ENCODE measurements at regions not wholly inside any gene's neighbourhood (a gene's known extent, or its start where the extent isn't known, plus 50 kb on each side); places are given as distances from the start of the nearest gene placed in this dataset.

GRCh38 chr3:106643684-106644161 lies 733.5 kb upstream of the CCDC54 start:
- Histone ChIP-seq H3K9ac (ENCODE audit: low read depth, low read length) (no peak overlapping the region), H3K9me3 (ENCODE audit: insufficient read depth, low read length, severe bottlenecking) (no peaks in the 10 kb centered on the region), H3K4me2 (ENCODE audit: insufficient read depth, low read length) (no peak overlapping the region), H3K27ac (ENCODE audit: low read length) (no peak overlapping the region), H3K79me2 (ENCODE audit: insufficient read depth, low read length) (no peaks in the 10 kb centered on the region), H3K36me3 (ENCODE audit: insufficient read depth, low read length) (no peaks in the 10 kb centered on the region), H3K4me1 (ENCODE audit: insufficient read depth, low read length) (no peaks in the 10 kb centered on the region), H2AFZ (ENCODE audit: low read depth, low read length) (no peak overlapping the region), H4K20me1 (ENCODE audit: insufficient read depth, low read length) (no peaks in the 10 kb centered on the region), H3K27me3 (ENCODE audit: insufficient read depth, low read length, poor library complexity) (no peaks in the 10 kb centered on the region), H3K4me3 (ENCODE audit: low read depth in 1 of 2, low read length in 2 of 2) (no peak overlapping the region)
- no peak for TF ChIP-seq CTCF (IDR thresholded peaks at IDR 0.05; ENCODE audit: borderline replicate concordance, extremely low read depth, low read length, poor library complexity, severe bottlenecking)
- no peak for TF ChIP-seq EZH2 (IDR thresholded peaks at IDR 0.05; ENCODE audit: borderline replicate concordance, low read depth, low read length, severe bottlenecking)
- no peak for DNase-seq
- ATAC-seq (ENCODE audit: insufficient read depth, low read depth), result no peak

GRCh38 chr3:106673926-106674569 lies 703.2 kb upstream of the CCDC54 start:
- Histone ChIP-seq H3K4me1 (ENCODE audit: insufficient read depth, low read length) (no peaks in the 10 kb centered on the region), H3K27ac (ENCODE audit: low read length) (no peak overlapping the region), H3K4me3 (ENCODE audit: low read depth in 1 of 2, low read length in 2 of 2) (no peak overlapping the region), H2AFZ (ENCODE audit: low read depth, low read length) (no peak overlapping the region), H4K20me1 (ENCODE audit: insufficient read depth, low read length) (no peaks in the 10 kb centered on the region), H3K9me3 (ENCODE audit: insufficient read depth, low read length, severe bottlenecking) (no peaks in the 10 kb centered on the region), H3K36me3 (ENCODE audit: insufficient read depth, low read length) (no peaks in the 10 kb centered on the region), H3K9ac (ENCODE audit: low read depth, low read length) (no peak overlapping the region), H3K27me3 (ENCODE audit: insufficient read depth, low read length, poor library complexity) (no peaks in the 10 kb centered on the region), H3K79me2 (ENCODE audit: insufficient read depth, low read length) (no peaks in the 10 kb centered on the region), H3K4me2 (ENCODE audit: insufficient read depth, low read length) (no peak overlapping the region)
- ATAC-seq (ENCODE audit: insufficient read depth, low read depth) (no peak), DNase-seq (no peak)
- TF ChIP-seq CTCF (IDR thresholded peaks at IDR 0.05; ENCODE audit: borderline replicate concordance, extremely low read depth, low read length, poor library complexity, severe bottlenecking) (no peak), EZH2 (IDR thresholded peaks at IDR 0.05; ENCODE audit: borderline replicate concordance, low read depth, low read length, severe bottlenecking) (no peak)

GRCh38 chr3:106675451-106675850 lies 701.8 kb upstream of the CCDC54 start:
- DNase-seq, result no peak
- no peak for ATAC-seq (ENCODE audit: insufficient read depth, low read depth)
- no peaks in the 10 kb centered on the region for H3K79me2 ChIP-seq (ENCODE audit: insufficient read depth, low read length)
- no peaks in the 10 kb centered on the region for H3K9me3 ChIP-seq (ENCODE audit: insufficient read depth, low read length, severe bottlenecking)
- H3K4me1 ChIP-seq (ENCODE audit: insufficient read depth, low read length), result no peaks in the 10 kb centered on the region
- TF ChIP-seq CTCF (IDR thresholded peaks at IDR 0.05; ENCODE audit: borderline replicate concordance, extremely low read depth, low read length, poor library complexity, severe bottlenecking), result no peak
- no peak for TF ChIP-seq EZH2 (IDR thresholded peaks at IDR 0.05; ENCODE audit: borderline replicate concordance, low read depth, low read length, severe bottlenecking)
- no peaks in the 10 kb centered on the region for H3K27me3 ChIP-seq (ENCODE audit: insufficient read depth, low read length, poor library complexity)
- no peak overlapping the region for H3K4me2 ChIP-seq (ENCODE audit: insufficient read depth, low read length)
- no peak overlapping the region for H3K9ac ChIP-seq (ENCODE audit: low read depth, low read length)
- no peak overlapping the region for H2AFZ ChIP-seq (ENCODE audit: low read depth, low read length)
- no peak overlapping the region for H3K4me3 ChIP-seq (ENCODE audit: low read depth in 1 of 2, low read length in 2 of 2)
- no peaks in the 10 kb centered on the region for H4K20me1 ChIP-seq (ENCODE audit: insufficient read depth, low read length)
- H3K27ac ChIP-seq (ENCODE audit: low read length), result no peak overlapping the region
- no peaks in the 10 kb centered on the region for H3K36me3 ChIP-seq (ENCODE audit: insufficient read depth, low read length)
